ENCODE measurements at regions not wholly inside any gene's neighbourhood (a gene's known extent, or its start where the extent isn't known, plus 50 kb on each side); places are given as distances from the start of the nearest gene placed in this dataset.

DNA sequence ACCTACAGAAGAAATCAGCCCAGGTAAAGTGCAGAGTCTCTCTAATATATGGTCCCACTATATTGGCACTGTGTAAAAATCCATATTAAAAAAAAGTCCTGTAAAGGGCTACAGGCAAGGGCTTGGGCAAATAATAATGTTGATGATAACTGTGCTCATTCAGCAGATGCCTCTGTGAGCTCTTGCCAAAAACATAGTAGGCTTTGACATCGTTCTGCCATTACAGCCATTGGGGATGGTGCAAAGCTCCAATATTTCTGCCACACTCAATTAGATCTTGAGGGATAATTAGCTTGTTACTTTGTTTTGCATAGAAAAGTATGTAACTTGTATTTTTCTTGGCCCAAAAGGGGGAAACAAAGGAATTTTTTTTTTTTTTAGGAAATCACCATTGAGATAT, 645.5 kb upstream of the FAM241A start:
- ChIA-PET CTCF (interaction anchor here (1.5 kb wide), 1 partner anchor 10 kb away, joined by 3 read pairs; no protein-coding TSS in a partner anchor), POLR2A (no interaction called here)
- no peaks in the 10 kb centered on the region for H3K36me3 ChIP-seq (ENCODE audit: control insufficient read depth in 2 of 2, extremely low read depth in 1 of 2, insufficient read depth in 2 of 2, low read length in 2 of 2)
- H3K4me2 ChIP-seq (ENCODE audit: insufficient read depth, low read length), result no peak overlapping the region
- no peaks in the 10 kb centered on the region for H4K20me1 ChIP-seq (replicated peaks; ENCODE audit: control insufficient read depth, extremely low read depth, insufficient read depth, low read length)
- H3K4me3 ChIP-seq (replicated peaks in 1 of 3; ENCODE audit: insufficient read depth in 1 of 3, low read depth in 1 of 3, low read length in 3 of 3), result no peak overlapping the region
- H3K27me3 ChIP-seq (ENCODE audit: control insufficient read depth in 2 of 2, insufficient read depth in 2 of 2, low read length in 2 of 2), result no peaks in the 10 kb centered on the region
- no peaks in the 10 kb centered on the region for H3K79me2 ChIP-seq (ENCODE audit: control insufficient read depth, insufficient read depth, low read length)
- no peaks in the 10 kb centered on the region for H3K4me1 ChIP-seq (ENCODE audit: control insufficient read depth, extremely low read depth, insufficient read depth, low read length)
- DNase-seq (ENCODE audit: low read depth, low spot score) (no peak), FAIRE-seq (no peak)
- intact Hi-C loops (cut with micrococcal nuclease) (no loop called here), dilution Hi-C loops (cut with MboI; ENCODE audit: extremely low pct_ligation_motif_present, low sequenced_read_pairs) (no loop called here)
- TF ChIP-seq POLR2AphosphoS5 (IDR thresholded peaks at IDR 0.05; ENCODE audit: insufficient read depth, low read depth, low read length) (no peak), GATA2 (IDR thresholded peaks at IDR 0.05; ENCODE audit: insufficient read depth, insufficient read length, low read depth, low read length) (no peak), POLR2A (IDR thresholded peaks at IDR 0.05; ENCODE audit: low read depth, low read length) (no peak), MYC (IDR thresholded peaks at IDR 0.05; ENCODE audit: low read depth, low read length) (no peak), EZH2 (IDR thresholded peaks at IDR 0.05; ENCODE audit: borderline replicate concordance, low read depth, low read length, severe bottlenecking) (no peak), FOS (IDR thresholded peaks at IDR 0.05; ENCODE audit: borderline replicate concordance, insufficient read depth, low read length) (no peak)
- TF ChIP-seq, protein P1, sequence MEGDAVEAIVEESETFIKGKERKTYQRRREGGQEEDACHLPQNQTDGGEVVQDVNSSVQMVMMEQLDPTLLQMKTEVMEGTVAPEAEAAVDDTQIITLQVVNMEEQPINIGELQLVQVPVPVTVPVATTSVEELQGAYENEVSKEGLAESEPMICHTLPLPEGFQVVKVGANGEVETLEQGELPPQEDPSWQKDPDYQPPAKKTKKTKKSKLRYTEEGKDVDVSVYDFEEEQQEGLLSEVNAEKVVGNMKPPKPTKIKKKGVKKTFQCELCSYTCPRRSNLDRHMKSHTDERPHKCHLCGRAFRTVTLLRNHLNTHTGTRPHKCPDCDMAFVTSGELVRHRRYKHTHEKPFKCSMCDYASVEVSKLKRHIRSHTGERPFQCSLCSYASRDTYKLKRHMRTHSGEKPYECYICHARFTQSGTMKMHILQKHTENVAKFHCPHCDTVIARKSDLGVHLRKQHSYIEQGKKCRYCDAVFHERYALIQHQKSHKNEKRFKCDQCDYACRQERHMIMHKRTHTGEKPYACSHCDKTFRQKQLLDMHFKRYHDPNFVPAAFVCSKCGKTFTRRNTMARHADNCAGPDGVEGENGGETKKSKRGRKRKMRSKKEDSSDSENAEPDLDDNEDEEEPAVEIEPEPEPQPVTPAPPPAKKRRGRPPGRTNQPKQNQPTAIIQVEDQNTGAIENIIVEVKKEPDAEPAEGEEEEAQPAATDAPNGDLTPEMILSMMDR (IDR thresholded peaks at IDR 0.05; ENCODE audit: extremely low read depth in 1 of 2, insufficient read depth in 1 of 2, low read depth in 1 of 2, low read length in 2 of 2), result no peak
- H3K9me1 ChIP-seq (replicated peaks; ENCODE audit: control insufficient read depth, extremely low read depth, insufficient read depth, low read length), result no peaks in the 10 kb centered on the region
- H3K9me3 ChIP-seq (replicated peaks; ENCODE audit: control insufficient read depth, insufficient read depth, low read length), result no peaks in the 10 kb centered on the region
- no TSS peak for BruUV-seq (replicated peaks)
- no peak overlapping the region for H3K9ac ChIP-seq (replicated peaks; ENCODE audit: extremely low read depth, insufficient read depth, low read length)
- H3K27ac ChIP-seq (ENCODE audit: insufficient read depth, low read depth, low read length), result no peak overlapping the region
- no peak overlapping the region for H2AFZ ChIP-seq (ENCODE audit: low read depth, low read length)

DNA sequence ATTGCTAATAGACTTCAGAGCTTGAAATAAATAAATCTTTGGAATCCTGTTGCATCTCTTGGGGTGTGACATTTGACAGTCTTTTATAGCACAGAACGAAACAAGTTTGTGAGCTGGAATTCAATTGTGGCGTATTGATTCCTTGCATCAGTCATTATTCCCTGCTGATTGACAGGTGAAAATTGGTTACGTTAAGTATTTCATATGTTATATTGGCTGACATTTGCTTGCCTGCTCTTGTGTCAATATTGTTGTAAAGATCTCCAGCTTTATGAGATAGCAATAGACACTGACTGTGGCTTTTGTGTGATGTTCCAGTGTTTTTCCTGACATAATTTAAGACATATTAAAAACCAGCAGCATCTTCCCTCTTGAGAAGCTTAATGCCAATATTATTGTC, 644.4 kb upstream of the FAM241A start:
- intact Hi-C loops (cut with micrococcal nuclease), result no loop called here
- ChIA-PET POLR2A (no interaction called here), CTCF (no interaction called here)
- Histone ChIP-seq H3K9me1 (replicated peaks; ENCODE audit: control insufficient read depth, extremely low read depth, insufficient read depth, low read length) (no peaks in the 10 kb centered on the region), H3K9me3 (replicated peaks; ENCODE audit: control insufficient read depth, insufficient read depth, low read length) (no peaks in the 10 kb centered on the region), H3K27ac (ENCODE audit: insufficient read depth, low read depth, low read length) (no peak overlapping the region), H3K4me1 (ENCODE audit: control insufficient read depth, extremely low read depth, insufficient read depth, low read length) (no peaks in the 10 kb centered on the region), H2AFZ (ENCODE audit: low read depth, low read length) (no peak overlapping the region), H4K20me1 (replicated peaks; ENCODE audit: control insufficient read depth, extremely low read depth, insufficient read depth, low read length) (no peaks in the 10 kb centered on the region), H3K9ac (replicated peaks; ENCODE audit: extremely low read depth, insufficient read depth, low read length) (no peak overlapping the region), H3K79me2 (ENCODE audit: control insufficient read depth, insufficient read depth, low read length) (no peaks in the 10 kb centered on the region), H3K27me3 (ENCODE audit: control insufficient read depth in 2 of 2, insufficient read depth in 2 of 2, low read length in 2 of 2) (no peaks in the 10 kb centered on the region), H3K36me3 (ENCODE audit: control insufficient read depth in 2 of 2, extremely low read depth in 1 of 2, insufficient read depth in 2 of 2, low read length in 2 of 2) (no peaks in the 10 kb centered on the region), H3K4me2 (ENCODE audit: insufficient read depth, low read length) (no peak overlapping the region), H3K4me3 (replicated peaks in 1 of 3; ENCODE audit: insufficient read depth in 1 of 3, low read depth in 1 of 3, low read length in 3 of 3) (no peak overlapping the region)
- TF ChIP-seq, protein P2, sequence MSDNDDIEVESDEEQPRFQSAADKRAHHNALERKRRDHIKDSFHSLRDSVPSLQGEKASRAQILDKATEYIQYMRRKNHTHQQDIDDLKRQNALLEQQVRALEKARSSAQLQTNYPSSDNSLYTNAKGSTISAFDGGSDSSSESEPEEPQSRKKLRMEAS (IDR thresholded peaks at IDR 0.05; ENCODE audit: insufficient read depth, insufficient read length), result no peak
- no peak for TF ChIP-seq JUN (IDR thresholded peaks at IDR 0.05; ENCODE audit: borderline replicate concordance, insufficient read depth, insufficient read length, low read depth)
- no peak for DNase-seq (ENCODE audit: low read depth, low spot score)
- FAIRE-seq, result no peak
- no TSS peak for BruUV-seq (replicated peaks)
- dilution Hi-C loops (cut with MboI; ENCODE audit: extremely low pct_ligation_motif_present, low sequenced_read_pairs), result no loop called here

All from endothelial cell of umbilical vein (primary cell).